Liver (tissue), 8 donors: ENCODE measurements at regions not wholly inside any gene's neighbourhood (a gene's known extent, or its start where the extent isn't known, plus 50 kb on each side); places are given as distances from the start of the nearest gene placed in this dataset.

ENCODE experiments used
- DNase-seq: peaks from one replicate; pipeline ENCODE4 v3.0.0-alpha.2; 2017; ENCODE audit warnings: low spot score
- H3K27ac ChIP-seq, 2 donors: one replicate each; pipeline ENCODE4 v1.7.0; 2013; ENCODE audit warnings: inconsistent platforms in 2 of 2, low read length in 2 of 2, control low read depth in 1 of 2, low read depth in 1 of 2, mild to moderate bottlenecking in 1 of 2
- H3K27me3 ChIP-seq, 4 donors: one replicate each; pipeline versions ENCODE4 v1.6.1 to v1.7.0; 2013; ENCODE audit warnings: low read length in 3 of 4, inconsistent platforms in 1 of 4, mild to moderate bottlenecking in 1 of 4, moderate library complexity in 1 of 4; ENCODE audit not compliant: control insufficient read depth in 4 of 4, insufficient read depth in 4 of 4
- H3K36me3 ChIP-seq, 4 donors: one replicate each; pipeline versions ENCODE4 v1.6.1 to v1.7.0; 2013; ENCODE audit warnings: low read length in 3 of 4, mild to moderate bottlenecking in 3 of 4, low read depth in 1 of 4, moderate library complexity in 1 of 4; ENCODE audit not compliant: control insufficient read depth in 4 of 4, insufficient read depth in 3 of 4
- H3K4me1 ChIP-seq, 4 donors: one replicate each; pipeline versions ENCODE4 v1.6.1 to v1.7.0; 2013; ENCODE audit warnings: low read length in 3 of 4, mild to moderate bottlenecking in 3 of 4, moderate library complexity in 1 of 4; ENCODE audit not compliant: control insufficient read depth in 4 of 4, insufficient read depth in 4 of 4
- H3K4me3 ChIP-seq, 3 donors: one replicate each; pipeline versions ENCODE4 v1.6.1 to v1.7.0; 2013; ENCODE audit warnings: low read length in 3 of 3, control low read depth in 1 of 3, low read depth in 1 of 3, mild to moderate bottlenecking in 1 of 3
- H3K9ac ChIP-seq, 2 donors: one replicate each; pipeline ENCODE4 v1.7.0; 2013; ENCODE audit warnings: low read length in 2 of 2, mild to moderate bottlenecking in 2 of 2, moderate library complexity in 2 of 2, control low read depth in 1 of 2, low read depth in 1 of 2
- H3K9me3 ChIP-seq, 4 donors: one replicate each; pipeline versions ENCODE4 v1.6.1 to v1.7.0; 2013; ENCODE audit warnings: low read length in 3 of 4; ENCODE audit not compliant: control insufficient read depth in 4 of 4
- EGR1 ChIP-seq, 2 donors: IDR thresholded peaks; 2 replicates each; pipeline ENCODE4 v1.6.1; 2016 to 2018; ENCODE audit warnings: antibody characterized with exemption in 2 of 2, low read depth in 2 of 2
- FOXA1 ChIP-seq: IDR thresholded peaks from 2 replicates; pipeline ENCODE4 v1.6.1; 2016; ENCODE audit warnings: antibody characterized with exemption
- FOXA2 ChIP-seq: IDR thresholded peaks from 2 replicates; pipeline ENCODE4 v1.6.1; 2016; ENCODE audit warnings: antibody characterized with exemption
- GABPA ChIP-seq, 2 donors: IDR thresholded peaks in 1 of 2; conservative IDR thresholded peaks in 1 of 2; 2 replicates each; pipeline ENCODE4 v1.6.1; 2016; ENCODE audit warnings: antibody characterized with exemption in 2 of 2, mild to moderate bottlenecking in 1 of 2, moderate library complexity in 1 of 2
- HNF4A ChIP-seq, 2 donors: conservative IDR thresholded peaks; 2 replicates each; pipeline ENCODE4 v1.6.1; 2016; ENCODE audit warnings: antibody characterized with exemption in 2 of 2, mild to moderate bottlenecking in 2 of 2
- HNF4G ChIP-seq: IDR thresholded peaks from 2 replicates; pipeline ENCODE4 v1.6.1; 2016; ENCODE audit warnings: antibody characterized with exemption
- JUND ChIP-seq, 2 donors: IDR thresholded peaks; 2 replicates each; pipeline ENCODE4 v1.6.1; 2016; ENCODE audit warnings: antibody characterized with exemption in 2 of 2
- MAX ChIP-seq: IDR thresholded peaks from 2 replicates; pipeline ENCODE4 v1.6.1; 2016; ENCODE audit warnings: antibody characterized with exemption
- NR2F2 ChIP-seq: IDR thresholded peaks from 2 replicates; pipeline ENCODE4 v1.6.1; 2016; ENCODE audit warnings: antibody characterized with exemption
- RAD21 ChIP-seq, 2 donors: IDR thresholded peaks; 2 replicates each; pipeline ENCODE4 v1.6.1; 2016; ENCODE audit warnings: antibody characterized with exemption in 2 of 2, mild to moderate bottlenecking in 2 of 2
- RXRA ChIP-seq, 2 donors: IDR thresholded peaks; 2 replicates each; pipeline ENCODE4 v1.6.1; 2017 to 2018; ENCODE audit warnings: antibody characterized with exemption in 2 of 2, mild to moderate bottlenecking in 1 of 2
- SP1 ChIP-seq: IDR thresholded peaks from 2 replicates; pipeline ENCODE4 v1.6.1; 2018; ENCODE audit warnings: antibody characterized with exemption, mild to moderate bottlenecking
- TAF1 ChIP-seq: conservative IDR thresholded peaks from 2 replicates; pipeline ENCODE4 v1.6.1; 2016; ENCODE audit warnings: antibody characterized with exemption, mild to moderate bottlenecking
- YY1 ChIP-seq: IDR thresholded peaks from 2 replicates; pipeline ENCODE4 v1.6.1; 2016; ENCODE audit warnings: antibody characterized with exemption, mild to moderate bottlenecking
- WGBS: extraction: QIAGEN DNeasy Blood & Tissue Kit; methylation state at CpG from one replicate; pipeline ENCODE4 v1.1.7; 2013; 5-methylcytosine and 5-hydroxymethylcytosine counted together
- TF ChIP-seq, protein P1 (sequence below): IDR thresholded peaks from 2 replicates; pipeline ENCODE4 v1.6.1; 2016; ENCODE audit warnings: antibody characterized with exemption, mild to moderate bottlenecking
- TF ChIP-seq, protein P2 (sequence below): fragments of 150-350 bp; IDR thresholded peaks from 2 replicates; pipeline ENCODE4 v1.5.1; 2017; ENCODE audit warnings: improper control_type of control experiment, low read depth, low read length; ENCODE audit not compliant: missing input control
- TF ChIP-seq, protein P3 (sequence below): IDR thresholded peaks from 2 replicates; pipeline ENCODE4 v1.6.1; 2016; ENCODE audit warnings: antibody characterized with exemption
- TF ChIP-seq, protein P4 (sequence below): IDR thresholded peaks from 2 replicates; pipeline ENCODE4 v1.6.1; 2016; ENCODE audit warnings: antibody characterized with exemption
- donor health status: healthy.
- donor health status: healthy.
- donor health status: healthy.
- donor health status: healthy.
- donor health status: healthy.

- Histone ChIP-seq H3K9ac (no peak overlapping the region), H3K9me3 (no peaks in the 10 kb centered on the region), H3K4me1 (no peaks in the 10 kb centered on the region), H3K4me3 (no peak overlapping the region), H3K27me3 (no peaks in the 10 kb centered on the region), H3K27ac (no peak overlapping the region), H3K36me3 (no peaks in the 10 kb centered on the region)
- 92% methylated on average over 4 of the region's 4 CpGs for WGBS
- no peak for DNase-seq
- TF ChIP-seq MAX (no peak), YY1 (no peak), HNF4A (conservative IDR thresholded peaks at IDR 0.05) (no peak), FOXA2 (no peak), RXRA (IDR thresholded peaks at IDR 0.05) (no peak), RAD21 (IDR thresholded peaks at IDR 0.05) (no peak), GABPA (IDR thresholded peaks at IDR 0.05 in 1 of 2, conservative IDR thresholded peaks at IDR 0.05 in 1 of 2) (no peak), FOXA1 (no peak), TAF1 (no peak), NR2F2 (no peak), EGR1 (IDR thresholded peaks at IDR 0.05; ENCODE audit: low read depth in 2 of 2) (no peak), HNF4G (no peak)
- TF ChIP-seq, protein P1, sequence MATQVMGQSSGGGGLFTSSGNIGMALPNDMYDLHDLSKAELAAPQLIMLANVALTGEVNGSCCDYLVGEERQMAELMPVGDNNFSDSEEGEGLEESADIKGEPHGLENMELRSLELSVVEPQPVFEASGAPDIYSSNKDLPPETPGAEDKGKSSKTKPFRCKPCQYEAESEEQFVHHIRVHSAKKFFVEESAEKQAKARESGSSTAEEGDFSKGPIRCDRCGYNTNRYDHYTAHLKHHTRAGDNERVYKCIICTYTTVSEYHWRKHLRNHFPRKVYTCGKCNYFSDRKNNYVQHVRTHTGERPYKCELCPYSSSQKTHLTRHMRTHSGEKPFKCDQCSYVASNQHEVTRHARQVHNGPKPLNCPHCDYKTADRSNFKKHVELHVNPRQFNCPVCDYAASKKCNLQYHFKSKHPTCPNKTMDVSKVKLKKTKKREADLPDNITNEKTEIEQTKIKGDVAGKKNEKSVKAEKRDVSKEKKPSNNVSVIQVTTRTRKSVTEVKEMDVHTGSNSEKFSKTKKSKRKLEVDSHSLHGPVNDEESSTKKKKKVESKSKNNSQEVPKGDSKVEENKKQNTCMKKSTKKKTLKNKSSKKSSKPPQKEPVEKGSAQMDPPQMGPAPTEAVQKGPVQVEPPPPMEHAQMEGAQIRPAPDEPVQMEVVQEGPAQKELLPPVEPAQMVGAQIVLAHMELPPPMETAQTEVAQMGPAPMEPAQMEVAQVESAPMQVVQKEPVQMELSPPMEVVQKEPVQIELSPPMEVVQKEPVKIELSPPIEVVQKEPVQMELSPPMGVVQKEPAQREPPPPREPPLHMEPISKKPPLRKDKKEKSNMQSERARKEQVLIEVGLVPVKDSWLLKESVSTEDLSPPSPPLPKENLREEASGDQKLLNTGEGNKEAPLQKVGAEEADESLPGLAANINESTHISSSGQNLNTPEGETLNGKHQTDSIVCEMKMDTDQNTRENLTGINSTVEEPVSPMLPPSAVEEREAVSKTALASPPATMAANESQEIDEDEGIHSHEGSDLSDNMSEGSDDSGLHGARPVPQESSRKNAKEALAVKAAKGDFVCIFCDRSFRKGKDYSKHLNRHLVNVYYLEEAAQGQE = no peak
- TF ChIP-seq, protein P2, sequence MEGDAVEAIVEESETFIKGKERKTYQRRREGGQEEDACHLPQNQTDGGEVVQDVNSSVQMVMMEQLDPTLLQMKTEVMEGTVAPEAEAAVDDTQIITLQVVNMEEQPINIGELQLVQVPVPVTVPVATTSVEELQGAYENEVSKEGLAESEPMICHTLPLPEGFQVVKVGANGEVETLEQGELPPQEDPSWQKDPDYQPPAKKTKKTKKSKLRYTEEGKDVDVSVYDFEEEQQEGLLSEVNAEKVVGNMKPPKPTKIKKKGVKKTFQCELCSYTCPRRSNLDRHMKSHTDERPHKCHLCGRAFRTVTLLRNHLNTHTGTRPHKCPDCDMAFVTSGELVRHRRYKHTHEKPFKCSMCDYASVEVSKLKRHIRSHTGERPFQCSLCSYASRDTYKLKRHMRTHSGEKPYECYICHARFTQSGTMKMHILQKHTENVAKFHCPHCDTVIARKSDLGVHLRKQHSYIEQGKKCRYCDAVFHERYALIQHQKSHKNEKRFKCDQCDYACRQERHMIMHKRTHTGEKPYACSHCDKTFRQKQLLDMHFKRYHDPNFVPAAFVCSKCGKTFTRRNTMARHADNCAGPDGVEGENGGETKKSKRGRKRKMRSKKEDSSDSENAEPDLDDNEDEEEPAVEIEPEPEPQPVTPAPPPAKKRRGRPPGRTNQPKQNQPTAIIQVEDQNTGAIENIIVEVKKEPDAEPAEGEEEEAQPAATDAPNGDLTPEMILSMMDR = no peak
- TF ChIP-seq, protein P3, sequence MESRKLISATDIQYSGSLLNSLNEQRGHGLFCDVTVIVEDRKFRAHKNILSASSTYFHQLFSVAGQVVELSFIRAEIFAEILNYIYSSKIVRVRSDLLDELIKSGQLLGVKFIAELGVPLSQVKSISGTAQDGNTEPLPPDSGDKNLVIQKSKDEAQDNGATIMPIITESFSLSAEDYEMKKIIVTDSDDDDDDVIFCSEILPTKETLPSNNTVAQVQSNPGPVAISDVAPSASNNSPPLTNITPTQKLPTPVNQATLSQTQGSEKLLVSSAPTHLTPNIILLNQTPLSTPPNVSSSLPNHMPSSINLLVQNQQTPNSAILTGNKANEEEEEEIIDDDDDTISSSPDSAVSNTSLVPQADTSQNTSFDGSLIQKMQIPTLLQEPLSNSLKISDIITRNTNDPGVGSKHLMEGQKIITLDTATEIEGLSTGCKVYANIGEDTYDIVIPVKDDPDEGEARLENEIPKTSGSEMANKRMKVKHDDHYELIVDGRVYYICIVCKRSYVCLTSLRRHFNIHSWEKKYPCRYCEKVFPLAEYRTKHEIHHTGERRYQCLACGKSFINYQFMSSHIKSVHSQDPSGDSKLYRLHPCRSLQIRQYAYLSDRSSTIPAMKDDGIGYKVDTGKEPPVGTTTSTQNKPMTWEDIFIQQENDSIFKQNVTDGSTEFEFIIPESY = no peak
- TF ChIP-seq, protein P4, sequence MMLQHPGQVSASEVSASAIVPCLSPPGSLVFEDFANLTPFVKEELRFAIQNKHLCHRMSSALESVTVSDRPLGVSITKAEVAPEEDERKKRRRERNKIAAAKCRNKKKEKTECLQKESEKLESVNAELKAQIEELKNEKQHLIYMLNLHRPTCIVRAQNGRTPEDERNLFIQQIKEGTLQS = no peak
Measured at GRCh38 chr11:121873766-121874165, 242.2 kb downstream of the BLID start.

- DNase-seq = no peak
- 90% methylated on average over 5 of the region's 5 CpGs for WGBS
- no peaks in the 10 kb centered on the region for H3K27me3 ChIP-seq
- no peaks in the 10 kb centered on the region for H3K9me3 ChIP-seq
- H3K9ac ChIP-seq = no peak overlapping the region
- H3K4me1 ChIP-seq = no peaks in the 10 kb centered on the region
- no peak overlapping the region for H3K4me3 ChIP-seq
- no peak overlapping the region for H3K27ac ChIP-seq
- no peaks in the 10 kb centered on the region for H3K36me3 ChIP-seq
- no peak for TF ChIP-seq NR2F2
- no peak for TF ChIP-seq SP1
- TF ChIP-seq FOXA2 = no peak
- TF ChIP-seq RAD21 (IDR thresholded peaks at IDR 0.05) = no peak
- TF ChIP-seq, protein P4 = no peak
- no peak for TF ChIP-seq RXRA (IDR thresholded peaks at IDR 0.05)
- TF ChIP-seq TAF1 = no peak
- no peak for TF ChIP-seq EGR1 (IDR thresholded peaks at IDR 0.05; ENCODE audit: low read depth in 2 of 2)
- TF ChIP-seq, protein P1 = no peak
- no peak for TF ChIP-seq GABPA (IDR thresholded peaks at IDR 0.05 in 1 of 2, conservative IDR thresholded peaks at IDR 0.05 in 1 of 2)
- no peak for TF ChIP-seq FOXA1
- TF ChIP-seq JUND (IDR thresholded peaks at IDR 0.05) = no peak
- no peak for TF ChIP-seq YY1
- TF ChIP-seq MAX = no peak
- no peak for TF ChIP-seq HNF4A (conservative IDR thresholded peaks at IDR 0.05)
Measured at GRCh38 chr11:121872356-121872755, 243.7 kb downstream of the BLID start.
